ENCODE measurements at regions not wholly inside any gene's neighbourhood (a gene's known extent, or its start where the extent isn't known, plus 50 kb on each side); places are given as distances from the start of the nearest gene placed in this dataset.

GRCh38 chr12:118727196-118727978 is 254.0 kb upstream of the SRRM4 start:
- H3K27me3 Mint-ChIP-seq (ENCODE audit: low read depth, poor library complexity), result peaks cover 14% of the 10 kb centered on the region
- TF ChIP-seq CTCF (IDR thresholded peaks at IDR 0.05), result no peak
- no peak for DNase-seq
- H3K4me3 Mint-ChIP-seq, result no peak overlapping the region
- peaks cover 6% of the 10 kb centered on the region for H3K4me1 Mint-ChIP-seq
- H3K9me3 Mint-ChIP-seq, result peaks cover 11% of the 10 kb centered on the region
- H3K27ac Mint-ChIP-seq, result no peak overlapping the region
- no peaks in the 10 kb centered on the region for H3K36me3 Mint-ChIP-seq (ENCODE audit: low read depth)

GRCh38 chr12:118727979-118728366 is 253.4 kb upstream of the SRRM4 start:
- H3K36me3 Mint-ChIP-seq (ENCODE audit: low read depth), result no peaks in the 10 kb centered on the region
- H3K9me3 Mint-ChIP-seq, result peaks cover 11% of the 10 kb centered on the region
- no peak for TF ChIP-seq CTCF (IDR thresholded peaks at IDR 0.05)
- peaks cover 8% of the 10 kb centered on the region for H3K27me3 Mint-ChIP-seq (ENCODE audit: low read depth, poor library complexity)
- no peak overlapping the region for H3K4me3 Mint-ChIP-seq
- peaks cover 6% of the 10 kb centered on the region for H3K4me1 Mint-ChIP-seq
- DNase-seq, result no peak
- H3K27ac Mint-ChIP-seq, result no peak overlapping the region

GRCh38 chr12:118734266-118734665 is 247.1 kb upstream of the SRRM4 start:
- H3K9me3 Mint-ChIP-seq, result peaks cover 11% of the 10 kb centered on the region
- DNase-seq, result no peak
- peaks cover 25% of the 10 kb centered on the region for H3K27me3 Mint-ChIP-seq (ENCODE audit: low read depth, poor library complexity)
- H3K27ac Mint-ChIP-seq, result no peak overlapping the region
- H3K4me1 Mint-ChIP-seq, result no peaks in the 10 kb centered on the region
- no peak overlapping the region for H3K4me3 Mint-ChIP-seq
- no peaks in the 10 kb centered on the region for H3K36me3 Mint-ChIP-seq (ENCODE audit: low read depth)
- no peak for TF ChIP-seq CTCF (IDR thresholded peaks at IDR 0.05)

DNA sequence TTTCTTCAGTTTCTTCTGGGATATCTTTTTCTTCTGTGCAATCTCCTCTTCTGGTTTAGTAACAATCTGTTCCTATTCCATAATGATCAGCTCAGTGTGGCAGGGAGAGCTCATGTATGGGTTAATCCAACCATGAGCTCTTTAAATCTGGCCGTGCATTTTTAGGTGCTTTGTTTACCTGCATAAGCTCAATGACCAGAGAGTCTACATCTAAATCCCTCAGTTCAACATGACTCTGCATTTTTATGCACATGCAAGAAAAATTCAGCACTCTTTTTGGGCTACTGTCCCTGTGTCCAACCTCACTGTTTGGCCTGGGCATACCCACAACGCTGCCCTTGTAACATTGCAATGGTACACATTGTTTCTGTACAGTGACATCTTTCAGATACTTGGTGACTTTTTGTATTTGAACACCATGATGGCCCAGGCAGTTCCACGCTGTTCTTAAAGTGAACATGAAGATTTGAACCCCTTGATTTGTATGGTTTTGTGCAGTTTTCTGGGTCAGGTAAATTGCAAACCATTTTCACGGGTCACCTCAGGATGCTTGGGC is 243.3 kb upstream of the SRRM4 start:
- peaks cover 27% of the 10 kb centered on the region for H3K27me3 Mint-ChIP-seq (ENCODE audit: low read depth, poor library complexity)

DNA sequence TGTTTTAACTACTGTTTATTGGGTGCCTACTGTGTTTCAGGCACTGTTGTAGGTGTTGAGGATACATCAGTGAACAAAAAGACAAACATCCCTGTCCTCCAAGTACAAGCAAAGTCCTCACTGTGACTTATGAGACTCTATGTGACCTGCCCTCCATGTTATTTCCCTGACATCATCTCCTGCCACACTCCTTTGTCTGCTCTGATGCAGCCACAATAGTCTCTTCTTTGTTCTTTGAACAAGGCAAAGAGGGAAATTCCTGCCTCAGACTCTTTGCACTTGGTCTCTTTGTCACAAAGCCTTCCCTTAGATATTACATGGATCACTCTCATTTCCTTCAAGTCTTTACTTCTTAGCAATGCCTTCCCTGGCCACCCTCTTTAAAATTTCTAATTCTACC is 240.1 kb upstream of the SRRM4 start:
- no peaks in the 10 kb centered on the region for H3K9me3 Mint-ChIP-seq
- H3K27me3 Mint-ChIP-seq (ENCODE audit: low read depth, poor library complexity), result peaks cover 24% of the 10 kb centered on the region
- no peak overlapping the region for H3K4me3 Mint-ChIP-seq

More for the DNA sequence above, 243.3 kb upstream of the SRRM4 start:
- DNase-seq, result no peak
- Mint-ChIP-seq H3K9me3 (no peaks in the 10 kb centered on the region), H3K4me1 (no peaks in the 10 kb centered on the region), H3K36me3 (ENCODE audit: low read depth) (no peaks in the 10 kb centered on the region), H3K27ac (no peak overlapping the region), H3K4me3 (no peak overlapping the region)
- TF ChIP-seq CTCF (IDR thresholded peaks at IDR 0.05), result no peak

More for the DNA sequence above, 240.1 kb upstream of the SRRM4 start:
- Mint-ChIP-seq H3K27ac (no peak overlapping the region), H3K4me1 (no peaks in the 10 kb centered on the region), H3K36me3 (ENCODE audit: low read depth) (no peaks in the 10 kb centered on the region)
- no peak for DNase-seq
- TF ChIP-seq CTCF (IDR thresholded peaks at IDR 0.05), result no peak
